Upper lobe of left lung (tissue), 4 donors: ENCODE measurements at regions not wholly inside any gene's neighbourhood (a gene's known extent, or its start where the extent isn't known, plus 50 kb on each side); places are given as distances from the start of the nearest gene placed in this dataset.

ENCODE experiments used
- POLR2A ChIP-seq, 4 donors: fragments of 450-650 bp; IDR thresholded peaks; one replicate each; pipeline ENCODE4 v1.5.1; 2016 to 2017; ENCODE audit warnings: antibody characterized with exemption in 4 of 4, mild to moderate bottlenecking in 2 of 4
- TF ChIP-seq, protein P1 (sequence below), 6 experiments: fragments of 450-650 bp in 4 of 6; fragments of 200-600 bp in 2 of 6; sonication (generic) in 2 of 6; IDR thresholded peaks; one replicate each; pipeline ENCODE4 v1.5.1; 2016 to 2019; ENCODE audit warnings: antibody characterized with exemption in 6 of 6

DNA sequence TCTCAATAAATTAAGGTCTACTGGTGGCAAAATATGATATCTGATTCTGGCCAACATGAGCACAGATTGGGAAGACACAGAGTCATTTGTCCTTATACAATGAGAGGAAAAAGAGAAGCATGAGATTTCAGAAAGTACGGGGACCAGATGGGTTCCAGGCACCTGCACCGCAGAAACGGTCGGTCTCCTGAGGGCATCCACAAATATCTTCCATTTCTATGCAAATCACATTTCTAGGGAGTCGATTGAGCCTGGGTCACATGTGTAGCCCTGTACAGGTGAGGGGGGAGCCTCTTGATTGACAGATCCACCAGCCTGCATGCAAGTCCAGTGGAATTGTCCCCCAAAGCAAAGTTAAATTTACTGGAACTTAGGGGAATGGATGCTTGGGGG lies 415.6 kb downstream of the NPHP4 start:
- TF ChIP-seq, protein P1, sequence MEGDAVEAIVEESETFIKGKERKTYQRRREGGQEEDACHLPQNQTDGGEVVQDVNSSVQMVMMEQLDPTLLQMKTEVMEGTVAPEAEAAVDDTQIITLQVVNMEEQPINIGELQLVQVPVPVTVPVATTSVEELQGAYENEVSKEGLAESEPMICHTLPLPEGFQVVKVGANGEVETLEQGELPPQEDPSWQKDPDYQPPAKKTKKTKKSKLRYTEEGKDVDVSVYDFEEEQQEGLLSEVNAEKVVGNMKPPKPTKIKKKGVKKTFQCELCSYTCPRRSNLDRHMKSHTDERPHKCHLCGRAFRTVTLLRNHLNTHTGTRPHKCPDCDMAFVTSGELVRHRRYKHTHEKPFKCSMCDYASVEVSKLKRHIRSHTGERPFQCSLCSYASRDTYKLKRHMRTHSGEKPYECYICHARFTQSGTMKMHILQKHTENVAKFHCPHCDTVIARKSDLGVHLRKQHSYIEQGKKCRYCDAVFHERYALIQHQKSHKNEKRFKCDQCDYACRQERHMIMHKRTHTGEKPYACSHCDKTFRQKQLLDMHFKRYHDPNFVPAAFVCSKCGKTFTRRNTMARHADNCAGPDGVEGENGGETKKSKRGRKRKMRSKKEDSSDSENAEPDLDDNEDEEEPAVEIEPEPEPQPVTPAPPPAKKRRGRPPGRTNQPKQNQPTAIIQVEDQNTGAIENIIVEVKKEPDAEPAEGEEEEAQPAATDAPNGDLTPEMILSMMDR (IDR thresholded peaks at IDR 0.05): no peak
- TF ChIP-seq POLR2A (IDR thresholded peaks at IDR 0.05): no peak
